ENCODE measurements at regions not wholly inside any gene's neighbourhood (a gene's known extent, or its start where the extent isn't known, plus 50 kb on each side); places are given as distances from the start of the nearest gene placed in this dataset.

DNA sequence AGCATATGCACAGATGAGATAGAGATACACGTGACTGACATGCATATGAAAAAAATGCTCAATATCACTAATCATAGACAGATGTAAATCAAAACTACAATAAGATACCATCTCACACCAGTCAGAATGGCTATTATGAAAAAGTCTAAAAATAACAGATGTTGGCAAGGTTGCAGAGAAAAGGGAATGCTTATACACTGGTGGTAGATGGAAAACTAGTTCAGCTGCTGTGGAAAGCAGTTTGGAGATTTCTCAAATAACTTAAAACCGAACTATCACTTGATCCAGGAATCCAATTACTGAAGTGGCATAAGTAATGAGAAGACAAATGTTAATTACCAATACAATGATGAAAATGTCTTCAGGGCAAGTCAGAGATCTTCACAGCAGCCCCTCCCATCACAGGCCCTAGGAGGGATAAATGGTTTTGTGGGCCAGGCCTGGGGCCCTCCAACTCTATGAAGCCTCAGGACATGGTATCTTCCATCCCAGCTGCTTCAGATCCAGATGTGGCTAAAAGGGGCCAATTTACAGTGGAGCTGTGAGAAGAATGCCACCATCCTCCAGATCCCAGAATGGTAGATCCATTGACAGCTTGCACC lies 71.4 kb upstream of the PLSCR4 start:
- no peak for DNase-seq
- TF ChIP-seq EZH2 (IDR thresholded peaks at IDR 0.05; ENCODE audit: borderline replicate concordance, low read depth, low read length, severe bottlenecking): no peak
- TF ChIP-seq, protein P1, sequence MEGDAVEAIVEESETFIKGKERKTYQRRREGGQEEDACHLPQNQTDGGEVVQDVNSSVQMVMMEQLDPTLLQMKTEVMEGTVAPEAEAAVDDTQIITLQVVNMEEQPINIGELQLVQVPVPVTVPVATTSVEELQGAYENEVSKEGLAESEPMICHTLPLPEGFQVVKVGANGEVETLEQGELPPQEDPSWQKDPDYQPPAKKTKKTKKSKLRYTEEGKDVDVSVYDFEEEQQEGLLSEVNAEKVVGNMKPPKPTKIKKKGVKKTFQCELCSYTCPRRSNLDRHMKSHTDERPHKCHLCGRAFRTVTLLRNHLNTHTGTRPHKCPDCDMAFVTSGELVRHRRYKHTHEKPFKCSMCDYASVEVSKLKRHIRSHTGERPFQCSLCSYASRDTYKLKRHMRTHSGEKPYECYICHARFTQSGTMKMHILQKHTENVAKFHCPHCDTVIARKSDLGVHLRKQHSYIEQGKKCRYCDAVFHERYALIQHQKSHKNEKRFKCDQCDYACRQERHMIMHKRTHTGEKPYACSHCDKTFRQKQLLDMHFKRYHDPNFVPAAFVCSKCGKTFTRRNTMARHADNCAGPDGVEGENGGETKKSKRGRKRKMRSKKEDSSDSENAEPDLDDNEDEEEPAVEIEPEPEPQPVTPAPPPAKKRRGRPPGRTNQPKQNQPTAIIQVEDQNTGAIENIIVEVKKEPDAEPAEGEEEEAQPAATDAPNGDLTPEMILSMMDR (IDR thresholded peaks at IDR 0.05; ENCODE audit: borderline replicate concordance, extremely low read depth, low read length, poor library complexity, severe bottlenecking): no peak
- Histone ChIP-seq H3K4me1 (ENCODE audit: insufficient read depth, low read length) (no peaks in the 10 kb centered on the region), H3K27ac (ENCODE audit: low read length) (no peak overlapping the region), H3K4me3 (ENCODE audit: low read depth in 1 of 2, low read length in 2 of 2) (no peak overlapping the region), H4K20me1 (ENCODE audit: insufficient read depth, low read length) (no peaks in the 10 kb centered on the region), H2AFZ (ENCODE audit: low read depth, low read length) (no peak overlapping the region), H3K36me3 (ENCODE audit: insufficient read depth, low read length) (no peaks in the 10 kb centered on the region), H3K4me2 (ENCODE audit: insufficient read depth, low read length) (no peak overlapping the region), H3K9ac (ENCODE audit: low read depth, low read length) (no peak overlapping the region), H3K27me3 (ENCODE audit: insufficient read depth, low read length, poor library complexity) (no peaks in the 10 kb centered on the region), H3K79me2 (ENCODE audit: insufficient read depth, low read length) (no peaks in the 10 kb centered on the region), H3K9me3 (ENCODE audit: insufficient read depth, low read length, severe bottlenecking) (no peaks in the 10 kb centered on the region)
- ATAC-seq (ENCODE audit: insufficient read depth, low read depth): no peak

DNA sequence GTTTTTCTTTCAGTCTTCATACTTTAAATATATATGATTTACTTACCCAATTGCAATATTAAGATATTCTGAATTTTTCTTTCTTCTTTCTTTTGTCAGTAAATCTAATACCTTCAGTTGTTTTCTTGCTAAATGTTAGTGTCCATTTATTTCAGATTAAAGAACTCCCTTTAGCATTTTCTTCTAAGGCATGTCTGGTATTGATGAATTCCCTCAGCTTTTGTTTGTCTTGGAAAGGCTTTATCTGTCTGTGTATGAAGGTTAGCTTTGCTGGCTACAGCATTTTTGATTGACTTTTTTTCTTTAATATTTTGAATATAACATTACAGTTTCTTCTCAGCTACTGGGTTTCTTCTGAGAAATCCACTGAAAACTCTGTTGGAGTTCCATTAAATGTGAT lies 64.0 kb upstream of the PLSCR4 start:
- Histone ChIP-seq H3K4me1 (ENCODE audit: insufficient read depth, low read length) (no peaks in the 10 kb centered on the region), H3K9ac (ENCODE audit: low read depth, low read length) (no peak overlapping the region), H3K79me2 (ENCODE audit: insufficient read depth, low read length) (no peaks in the 10 kb centered on the region), H3K9me3 (ENCODE audit: insufficient read depth, low read length, severe bottlenecking) (no peaks in the 10 kb centered on the region), H4K20me1 (ENCODE audit: insufficient read depth, low read length) (no peaks in the 10 kb centered on the region), H3K4me2 (ENCODE audit: insufficient read depth, low read length) (no peak overlapping the region), H2AFZ (ENCODE audit: low read depth, low read length) (no peak overlapping the region), H3K36me3 (ENCODE audit: insufficient read depth, low read length) (no peaks in the 10 kb centered on the region), H3K4me3 (ENCODE audit: low read depth in 1 of 2, low read length in 2 of 2) (no peak overlapping the region), H3K27ac (ENCODE audit: low read length) (no peak overlapping the region), H3K27me3 (ENCODE audit: insufficient read depth, low read length, poor library complexity) (no peaks in the 10 kb centered on the region)
- no peak for TF ChIP-seq EZH2 (IDR thresholded peaks at IDR 0.05; ENCODE audit: borderline replicate concordance, low read depth, low read length, severe bottlenecking)
- TF ChIP-seq, protein P1 (IDR thresholded peaks at IDR 0.05; ENCODE audit: borderline replicate concordance, extremely low read depth, low read length, poor library complexity, severe bottlenecking): no peak
- ATAC-seq (ENCODE audit: insufficient read depth, low read depth) (no peak), DNase-seq (no peak)

DNA sequence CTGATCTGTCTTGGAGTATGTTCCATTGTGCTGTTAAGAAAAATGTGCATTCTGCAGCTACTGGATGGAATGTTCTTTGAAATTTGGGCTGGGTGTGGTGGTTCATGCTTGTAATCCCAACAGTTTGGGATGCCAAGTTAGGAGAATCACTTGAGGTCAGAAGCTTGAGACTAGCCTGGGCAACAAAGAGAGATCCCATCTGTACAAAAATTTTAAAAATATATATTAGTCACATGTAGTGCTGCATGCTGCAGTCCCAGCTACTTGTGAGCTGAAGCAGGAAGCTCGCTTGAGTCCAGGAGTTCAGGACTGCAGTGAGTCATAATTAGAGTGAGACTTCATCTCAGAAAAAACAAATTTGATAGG lies 62.8 kb upstream of the PLSCR4 start:
- Histone ChIP-seq H3K27ac (ENCODE audit: low read length) (no peak overlapping the region), H3K4me2 (ENCODE audit: insufficient read depth, low read length) (no peak overlapping the region), H3K4me1 (ENCODE audit: insufficient read depth, low read length) (no peaks in the 10 kb centered on the region), H3K36me3 (ENCODE audit: insufficient read depth, low read length) (no peaks in the 10 kb centered on the region), H3K9ac (ENCODE audit: low read depth, low read length) (no peak overlapping the region), H3K27me3 (ENCODE audit: insufficient read depth, low read length, poor library complexity) (no peaks in the 10 kb centered on the region), H2AFZ (ENCODE audit: low read depth, low read length) (no peak overlapping the region), H4K20me1 (ENCODE audit: insufficient read depth, low read length) (no peaks in the 10 kb centered on the region), H3K9me3 (ENCODE audit: insufficient read depth, low read length, severe bottlenecking) (no peaks in the 10 kb centered on the region), H3K79me2 (ENCODE audit: insufficient read depth, low read length) (no peaks in the 10 kb centered on the region), H3K4me3 (ENCODE audit: low read depth in 1 of 2, low read length in 2 of 2) (no peak overlapping the region)
- no peak for TF ChIP-seq EZH2 (IDR thresholded peaks at IDR 0.05; ENCODE audit: borderline replicate concordance, low read depth, low read length, severe bottlenecking)
- TF ChIP-seq, protein P1 (IDR thresholded peaks at IDR 0.05; ENCODE audit: borderline replicate concordance, extremely low read depth, low read length, poor library complexity, severe bottlenecking): no peak
- DNase-seq: no peak
- no peak for ATAC-seq (ENCODE audit: insufficient read depth, low read depth)

Measured in DND-41 (cell line).